ENCODE measurements at regions not wholly inside any gene's neighbourhood (a gene's known extent, or its start where the extent isn't known, plus 50 kb on each side); places are given as distances from the start of the nearest gene placed in this dataset.
"Not testable (repeated sequence)": the region's sequence is repeated elsewhere in the genome, so short reads cannot be mapped to it uniquely, and the experiment has no call there.

- H3K27me3 ChIP-seq; H3K9me3 ChIP-seq (replicated peaks); H3K4me3 ChIP-seq; H3K27ac ChIP-seq; H3K36me3 ChIP-seq; DNase-seq; H3K4me1 ChIP-seq: not testable (repeated sequence)
These were observed 52.3 kb upstream of the MARK1 start for GRCh38 chr1:220475608-220476007.

DNA sequence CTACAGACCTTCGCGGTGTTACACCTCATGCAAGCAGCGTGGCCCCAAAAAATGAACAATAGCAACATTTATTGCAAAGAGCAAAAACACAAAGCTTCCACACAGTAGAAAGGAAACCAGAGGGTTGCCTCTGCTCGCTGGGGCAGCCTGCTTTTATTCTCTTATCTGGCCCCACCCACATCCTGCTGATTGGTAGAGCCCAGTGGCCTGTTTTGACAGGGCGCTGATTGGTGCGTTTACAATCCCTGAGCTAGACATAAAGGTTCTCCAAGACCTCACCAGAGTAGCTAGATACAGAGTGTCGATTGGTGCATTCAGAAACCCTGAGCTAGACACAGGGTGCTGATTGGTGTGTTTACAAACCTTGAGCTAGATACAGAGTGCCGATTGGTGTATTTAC is 52.8 kb upstream of the MARK1 start:
- not testable (repeated sequence) for H3K9me3 ChIP-seq (replicated peaks)

GRCh38 chr1:220473440-220473839 is 54.5 kb upstream of the MARK1 start:
- Histone ChIP-seq H3K4me3 (no peak overlapping the region), H3K9me3 (replicated peaks) (no peaks in the 10 kb centered on the region), H3K27ac (no peak overlapping the region), H3K36me3 (no peaks in the 10 kb centered on the region), H3K4me1 (no peaks in the 10 kb centered on the region), H3K27me3 (no peaks in the 10 kb centered on the region)
- DNase-seq: no peak

More for the DNA sequence above, 52.8 kb upstream of the MARK1 start:
- not testable (repeated sequence) for H3K4me3 ChIP-seq, DNase-seq, H3K27me3 ChIP-seq, H3K4me1 ChIP-seq, H3K36me3 ChIP-seq, H3K27ac ChIP-seq

- H3K27ac ChIP-seq: no peak overlapping the region
- no peaks in the 10 kb centered on the region for H3K9me3 ChIP-seq (replicated peaks)
- DNase-seq: peak; percentile 85 to 88
- H3K36me3 ChIP-seq: no peaks in the 10 kb centered on the region
- H3K4me1 ChIP-seq: no peaks in the 10 kb centered on the region
- H3K27me3 ChIP-seq: no peaks in the 10 kb centered on the region; the same call in 1 of the 2 replicates
- no peak overlapping the region for H3K4me3 ChIP-seq
These were observed 65.2 kb upstream of the MARK1 start for GRCh38 chr1:220462752-220463151.

DNA sequence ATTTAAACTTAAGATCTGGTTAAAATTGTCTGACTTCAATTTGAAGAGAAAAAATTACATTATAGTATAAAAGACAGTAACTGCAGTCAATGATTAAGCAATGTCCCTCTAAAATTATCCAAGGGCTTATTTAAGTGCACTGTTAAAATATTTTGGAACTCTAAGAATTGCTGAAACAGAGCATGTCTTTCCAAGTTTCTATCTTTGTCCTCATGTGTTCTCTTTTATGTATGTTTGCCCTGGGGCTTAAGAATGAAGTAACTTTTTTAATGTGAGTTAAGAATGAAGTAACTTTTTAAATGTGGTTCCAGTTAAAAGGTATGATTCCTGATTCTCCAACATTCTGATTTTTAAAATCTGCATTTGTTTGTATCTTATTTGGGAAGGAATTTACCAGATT is 69.0 kb upstream of the MARK1 start:
- H3K36me3 ChIP-seq: no peaks in the 10 kb centered on the region
- no peaks in the 10 kb centered on the region; the same call in 1 of the 2 replicates for H3K27me3 ChIP-seq
- no peak for DNase-seq
- H3K9me3 ChIP-seq (replicated peaks): no peaks in the 10 kb centered on the region
- no peak overlapping the region for H3K4me3 ChIP-seq
- no peaks in the 10 kb centered on the region for H3K4me1 ChIP-seq
- H3K27ac ChIP-seq: no peak overlapping the region

- Histone ChIP-seq H3K4me1 (no peaks in the 10 kb centered on the region), H3K4me3 (no peak overlapping the region)
These were observed 69.9 kb upstream of the MARK1 start for GRCh38 chr1:220457957-220458609.

DNA sequence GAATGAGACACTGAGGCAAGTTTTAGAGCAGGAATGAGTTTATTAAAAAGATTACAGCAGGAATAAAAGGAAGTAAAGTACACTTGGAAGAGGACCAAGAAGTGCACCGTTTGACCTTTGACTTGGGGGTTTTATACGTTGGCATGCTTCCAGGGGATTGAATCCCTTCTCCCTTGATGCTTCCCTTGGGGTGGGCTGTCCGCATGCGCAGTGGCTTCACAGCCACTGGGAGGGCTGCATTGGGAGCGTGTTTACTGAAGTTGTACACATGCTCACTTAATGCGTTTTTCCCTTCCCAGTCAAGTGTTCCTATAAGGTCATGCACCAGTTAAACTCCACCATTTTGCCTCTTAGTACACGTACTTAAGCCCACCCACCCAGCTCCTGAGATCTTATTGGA is 72.4 kb upstream of the MARK1 start:
- Histone ChIP-seq H3K4me3 (no peak overlapping the region), H3K27ac (no peak overlapping the region), H3K9me3 (replicated peaks) (no peaks in the 10 kb centered on the region), H3K36me3 (no peaks in the 10 kb centered on the region), H3K27me3 (no peaks in the 10 kb centered on the region; the same call in 1 of the 2 replicates), H3K4me1 (no peaks in the 10 kb centered on the region)
- DNase-seq: no peak

More at GRCh38 chr1:220457957-220458609, 69.9 kb upstream of the MARK1 start:
- no peak overlapping the region for H3K27ac ChIP-seq
- no peak for DNase-seq
- H3K27me3 ChIP-seq: no peaks in the 10 kb centered on the region; the same call in 1 of the 2 replicates
- H3K9me3 ChIP-seq (replicated peaks): no peaks in the 10 kb centered on the region
- no peaks in the 10 kb centered on the region for H3K36me3 ChIP-seq

GRCh38 chr1:220454155-220454777 is 73.7 kb upstream of the MARK1 start:
- no peaks in the 10 kb centered on the region for H3K27me3 ChIP-seq
- H3K9me3 ChIP-seq (replicated peaks): no peaks in the 10 kb centered on the region
- DNase-seq: no peak

GRCh38 chr1:220453371-220453770 is 74.6 kb upstream of the MARK1 start:
- H3K9me3 ChIP-seq (replicated peaks): no peaks in the 10 kb centered on the region
- DNase-seq: no peak
- H3K4me3 ChIP-seq: no peak overlapping the region
- no peaks in the 10 kb centered on the region for H3K27me3 ChIP-seq
- no peaks in the 10 kb centered on the region for H3K36me3 ChIP-seq
- H3K4me1 ChIP-seq: no peaks in the 10 kb centered on the region
- no peak overlapping the region for H3K27ac ChIP-seq

More at GRCh38 chr1:220454155-220454777, 73.7 kb upstream of the MARK1 start:
- H3K4me3 ChIP-seq: no peak overlapping the region
- H3K4me1 ChIP-seq: no peaks in the 10 kb centered on the region
- no peak overlapping the region for H3K27ac ChIP-seq
- H3K36me3 ChIP-seq: no peaks in the 10 kb centered on the region

GRCh38 chr1:220451532-220451931 is 76.4 kb upstream of the MARK1 start:
- Histone ChIP-seq H3K27ac (no peak overlapping the region), H3K27me3 (no peaks in the 10 kb centered on the region)
- no peak for DNase-seq

GRCh38 chr1:220450927-220451326 is 77.0 kb upstream of the MARK1 start:
- no peaks in the 10 kb centered on the region for H3K27me3 ChIP-seq

More at GRCh38 chr1:220451532-220451931, 76.4 kb upstream of the MARK1 start:
- Histone ChIP-seq H3K4me3 (no peak overlapping the region), H3K4me1 (no peaks in the 10 kb centered on the region), H3K36me3 (no peaks in the 10 kb centered on the region), H3K9me3 (replicated peaks) (no peaks in the 10 kb centered on the region)

GRCh38 chr1:220448217-220448616 is 79.7 kb upstream of the MARK1 start:
- Histone ChIP-seq H3K27me3 (no peaks in the 10 kb centered on the region), H3K36me3 (no peaks in the 10 kb centered on the region), H3K4me3 (no peak overlapping the region), H3K27ac (no peak overlapping the region), H3K9me3 (replicated peaks) (no peaks in the 10 kb centered on the region), H3K4me1 (no peaks in the 10 kb centered on the region)
- no peak for DNase-seq

More at GRCh38 chr1:220450927-220451326, 77.0 kb upstream of the MARK1 start:
- Histone ChIP-seq H3K4me1 (no peaks in the 10 kb centered on the region), H3K9me3 (replicated peaks) (no peaks in the 10 kb centered on the region), H3K36me3 (no peaks in the 10 kb centered on the region), H3K4me3 (no peak overlapping the region), H3K27ac (no peak overlapping the region)
- no peak for DNase-seq

DNA sequence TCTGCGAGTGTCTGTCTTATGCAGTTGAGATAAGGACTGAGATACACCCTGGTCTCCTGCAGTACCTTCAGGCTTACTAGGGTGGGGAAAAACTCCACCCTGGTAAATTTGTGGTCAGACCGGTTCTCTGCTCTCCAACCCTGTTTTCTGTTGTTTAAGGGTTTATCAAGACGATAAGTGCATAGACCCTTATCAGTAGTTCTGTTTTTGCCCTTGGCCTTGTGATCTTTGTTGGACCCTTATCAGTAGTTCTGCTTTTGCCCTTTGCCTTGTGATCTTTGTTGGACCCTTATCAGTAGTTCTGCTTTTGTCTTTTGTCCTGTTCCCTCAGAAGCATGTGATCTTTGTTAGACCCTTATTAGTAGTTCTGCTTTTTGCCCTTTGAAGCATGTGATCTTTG is 83.3 kb upstream of the MARK1 start:
- not testable (repeated sequence) for H3K36me3 ChIP-seq; H3K4me1 ChIP-seq; DNase-seq; H3K4me3 ChIP-seq; H3K27me3 ChIP-seq; H3K27ac ChIP-seq; H3K9me3 ChIP-seq (replicated peaks)

- H3K4me1 ChIP-seq: no peaks in the 10 kb centered on the region
- H3K4me3 ChIP-seq: no peak overlapping the region
- no peak overlapping the region for H3K27ac ChIP-seq
- H3K36me3 ChIP-seq: no peaks in the 10 kb centered on the region
- no peaks in the 10 kb centered on the region for H3K27me3 ChIP-seq
- DNase-seq: no peak
- H3K9me3 ChIP-seq (replicated peaks): no peaks in the 10 kb centered on the region
These were observed 86.7 kb upstream of the MARK1 start for GRCh38 chr1:220441211-220441610.

- H3K9me3 ChIP-seq (replicated peaks): no peaks in the 10 kb centered on the region
- no peak overlapping the region for H3K4me3 ChIP-seq
- no peaks in the 10 kb centered on the region for H3K4me1 ChIP-seq
- H3K36me3 ChIP-seq: no peaks in the 10 kb centered on the region
- no peaks in the 10 kb centered on the region for H3K27me3 ChIP-seq
- DNase-seq: no peak
- no peak overlapping the region for H3K27ac ChIP-seq
These were observed 89.2 kb upstream of the MARK1 start for GRCh38 chr1:220438741-220439140.

GRCh38 chr1:220432408-220432807 is 95.5 kb upstream of the MARK1 start:
- Histone ChIP-seq H3K9me3 (replicated peaks) (no peaks in the 10 kb centered on the region), H3K27me3 (no peaks in the 10 kb centered on the region), H3K36me3 (no peaks in the 10 kb centered on the region), H3K4me3 (no peak overlapping the region), H3K4me1 (peaks cover 9% of the 10 kb centered on the region), H3K27ac (no peak overlapping the region)
- peak; percentile 31 to 46 for DNase-seq
